IMR-90 (cell line): ENCODE measurements at regions not wholly inside any gene's neighbourhood (a gene's known extent, or its start where the extent isn't known, plus 50 kb on each side); places are given as distances from the start of the nearest gene placed in this dataset.

Source experiments
- ATAC-seq: fragments of 200-7000 bp; cut with Tn5 transposase; 2 replicates; pipeline ENCODE4 v1.9.1; 2020; ENCODE audit warnings: low read depth, mild to moderate bottlenecking, moderate library complexity
- BruUV-seq: library from RNA; stranded (reverse); fragments of 400-500 nt; replicated peaks from 2 replicates; lab custom pipeline; 2021; lab: Mats Ljungman, UMichigan
- CTCF ChIA-PET: fragments of 300-600 bp; formaldehyde crosslinking; extraction: SDS; loops from one replicate; lab custom pipeline; 2021; ENCODE audit warnings: antibody characterized with exemption; lab: Yijun Ruan, JAX
- POLR2A ChIA-PET: fragments of 300-600 bp; sonication (Branson Sonifier 250); formaldehyde crosslinking; loops from one replicate; lab custom pipeline; 2022; ENCODE audit warnings: antibody characterized with exemption; ENCODE audit not compliant: unreplicated experiment; lab: Charles Lee
- DNase-seq: peaks from one replicate; pipeline ENCODE4 v3.0.0; 2013
- H2AFZ ChIP-seq: replicated peaks from 2 replicates; pipeline ENCODE3; 2013; ENCODE audit warnings: low read length, mild to moderate bottlenecking; ENCODE audit not compliant: poor library complexity
- H2AK5ac ChIP-seq: 2 replicates; pipeline ENCODE4 v1.6.1; 2013; ENCODE audit warnings: low read depth, low read length, inconsistent platforms
- H2AK9ac ChIP-seq: replicated peaks from 2 replicates; pipeline ENCODE3; 2013; ENCODE audit warnings: mild to moderate bottlenecking, low read depth, low read length, moderate library complexity; ENCODE audit not compliant: poor library complexity
- H2BK120ac ChIP-seq: 2 replicates; pipeline ENCODE4 v1.6.1; 2013; ENCODE audit warnings: low read depth, low read length, inconsistent platforms
- H2BK15ac ChIP-seq: 3 replicates; pipeline ENCODE4 v1.6.1; 2013; ENCODE audit warnings: low read depth, low read length, inconsistent platforms
- H2BK20ac ChIP-seq: 2 replicates; pipeline ENCODE4 v1.6.1; 2013; ENCODE audit warnings: low read depth, mild to moderate bottlenecking, inconsistent platforms, low read length, moderate library complexity
- H2BK5ac ChIP-seq: 2 replicates; pipeline ENCODE4 v1.6.1; 2013; ENCODE audit warnings: mild to moderate bottlenecking, low read depth, low read length, inconsistent platforms; ENCODE audit not compliant: poor library complexity, severe bottlenecking
- H3K14ac ChIP-seq: replicated peaks from 2 replicates; pipeline ENCODE4 v1.6.1; 2013; ENCODE audit warnings: low read depth, low read length, inconsistent platforms
- H3K18ac ChIP-seq: 2 replicates; pipeline ENCODE4 v1.6.1; 2013; ENCODE audit warnings: low read depth, low read length, control low read depth
- H3K23ac ChIP-seq: 2 replicates; pipeline ENCODE4 v1.6.1; 2013; ENCODE audit warnings: low read depth, low read length, inconsistent platforms
- H3K27ac ChIP-seq: 2 replicates; pipeline ENCODE4 v1.5.1; 2013; ENCODE audit warnings: mild to moderate bottlenecking, control low read depth, low read length; ENCODE audit not compliant: insufficient read depth
- H3K27me3 ChIP-seq: 2 replicates; pipeline ENCODE4 v1.6.1; 2013; ENCODE audit warnings: low read length; ENCODE audit not compliant: control insufficient read depth, insufficient read depth
- H3K36me3 ChIP-seq: 2 replicates; pipeline ENCODE4 v1.6.1; 2013; ENCODE audit warnings: low read length, mixed read lengths; ENCODE audit not compliant: control insufficient read depth, insufficient read depth
- H3K4ac ChIP-seq: 2 replicates; pipeline ENCODE4 v1.6.1; 2013; ENCODE audit warnings: low read depth, low read length, inconsistent platforms
- H3K4me1 ChIP-seq: 2 replicates; pipeline ENCODE4 v1.6.1; 2013; ENCODE audit warnings: low read length, mixed read lengths; ENCODE audit not compliant: control insufficient read depth, insufficient read depth
- H3K4me2 ChIP-seq: 2 replicates; pipeline ENCODE4 v1.6.1; 2013; ENCODE audit warnings: low read depth, mild to moderate bottlenecking, control low read depth, low read length, moderate library complexity
- H3K4me3 ChIP-seq: 2 replicates; pipeline ENCODE4 v1.5.1; 2013; ENCODE audit warnings: low read depth, mild to moderate bottlenecking, control low read depth, low read length, moderate library complexity; ENCODE audit not compliant: insufficient read depth
- H3K56ac ChIP-seq: 2 replicates; pipeline ENCODE4 v1.6.1; 2013; ENCODE audit warnings: low read length, inconsistent platforms; ENCODE audit not compliant: insufficient read depth; ENCODE audit errors: extremely low read depth
- H3K79me1 ChIP-seq, 2 experiments: 2 replicates each; pipeline ENCODE4 v1.6.1; 2013; ENCODE audit warnings: low read length in 2 of 2, inconsistent platforms in 1 of 2, low read depth in 1 of 2
- H3K9ac ChIP-seq: 2 replicates; pipeline ENCODE4 v1.6.1; 2013; ENCODE audit warnings: low read depth, low read length, control low read depth
- H3K9me1 ChIP-seq: 2 replicates; pipeline ENCODE4 v1.6.1; 2013; ENCODE audit warnings: low read length, inconsistent platforms; ENCODE audit not compliant: insufficient read depth
- H3K9me3 ChIP-seq: 2 replicates; pipeline ENCODE4 v1.6.1; 2013; ENCODE audit warnings: low read length; ENCODE audit not compliant: control insufficient read depth, insufficient read depth
- H4K20me1 ChIP-seq: 2 replicates; pipeline ENCODE4 v1.6.1; 2013; ENCODE audit warnings: low read length, inconsistent platforms; ENCODE audit not compliant: insufficient read depth
- H4K5ac ChIP-seq: 2 replicates; pipeline ENCODE4 v1.6.1; 2013; ENCODE audit warnings: mild to moderate bottlenecking, low read depth, low read length, control low read depth
- H4K8ac ChIP-seq, 2 experiments: 2 replicates each; pipeline ENCODE4 v1.6.1; 2013; ENCODE audit warnings: low read depth in 2 of 2, low read length in 2 of 2, control low read depth in 1 of 2, inconsistent platforms in 1 of 2
- H4K91ac ChIP-seq: 2 replicates; pipeline ENCODE4 v1.6.1; 2013; ENCODE audit warnings: low read depth, low read length, inconsistent platforms; ENCODE audit not compliant: insufficient read depth
- CEBPB ChIP-seq: IDR thresholded peaks from 2 replicates; pipeline ENCODE4 v1.6.1; 2012; ENCODE audit warnings: low read depth, low read length, improper control_type of control experiment
- FOS ChIP-seq: fragments of 150-350 bp; IDR thresholded peaks from 2 replicates; pipeline ENCODE4 v1.6.1; 2016; ENCODE audit warnings: low read depth, low read length
- MAZ ChIP-seq: IDR thresholded peaks from 2 replicates; pipeline ENCODE4 v1.6.1; 2012; ENCODE audit warnings: low read depth, mild to moderate bottlenecking, low read length, improper control_type of control experiment, moderate library complexity, borderline replicate concordance
- WGBS, 2 experiments: methylation state at CpG; one replicate each; pipeline versions ENCODE4 v1.1.5 to v1.1.7; 2013; ENCODE audit warnings: missing lambda C conversion rate in 2 of 2; ENCODE audit not compliant: insufficient read length in 1 of 2; ENCODE audit errors: extremely low coverage in 2 of 2; 5-methylcytosine and 5-hydroxymethylcytosine counted together
- dilution Hi-C: fragments of 300-500 bp; cut with HindIII; formaldehyde crosslinking; loops from one replicate; pipeline ENCODE4 v1.14.3; 2018; ENCODE audit warnings: low sequenced_read_pairs; ENCODE audit not compliant: unreplicated experiment
- in situ Hi-C: fragments of 300-500 bp; cut with MboI; formaldehyde crosslinking; loops from 3 replicates; pipeline ENCODE4 v1.14.3; 2019; ENCODE audit warnings: low sequenced_read_pairs, inconsistent platforms, mixed read lengths
- intact Hi-C: fragments of 100-400 bp; cut with micrococcal nuclease; formaldehyde crosslinking; loops from 2 replicates; pipeline ENCODE4 v1.10.0; 2022

DNA sequence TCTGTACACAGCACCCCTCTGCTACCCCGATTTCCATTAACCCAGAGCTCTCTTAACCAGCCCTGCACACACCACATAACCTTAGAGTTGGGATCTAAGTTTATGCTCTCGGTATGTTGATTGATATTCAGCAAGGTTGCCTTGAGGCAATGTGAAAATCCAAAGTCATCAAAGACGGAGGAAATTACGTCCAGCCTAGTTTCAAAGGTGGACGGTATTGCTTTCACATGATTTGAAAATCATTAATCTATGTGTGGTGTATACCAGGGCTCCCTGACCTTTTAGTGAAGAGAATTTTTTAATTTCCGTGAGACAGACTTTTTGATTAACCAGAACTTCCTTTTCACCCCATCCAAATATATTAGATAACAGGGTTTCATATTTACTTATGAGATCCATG lies 272.5 kb upstream of the LCORL start:
- Histone ChIP-seq H3K9ac (no peak overlapping the region), H3K23ac (no peak overlapping the region), H3K9me1 (no peaks in the 10 kb centered on the region), H4K91ac (no peak overlapping the region), H3K9me3 (peaks cover 5% of the 10 kb centered on the region), H2AK9ac (no peak overlapping the region), H3K18ac (no peak overlapping the region), H2BK20ac (no peak overlapping the region), H2BK120ac (no peak overlapping the region), H3K4me3 (no peak overlapping the region), H2BK5ac (no peak overlapping the region), H3K4ac (no peak overlapping the region), H3K4me2 (no peak overlapping the region), H3K56ac (no peak overlapping the region), H2AFZ (no peak overlapping the region), H3K79me1 (no peaks in the 10 kb centered on the region), H3K14ac (no peak overlapping the region), H2AK5ac (no peak overlapping the region), H4K5ac (no peak overlapping the region), H3K4me1 (no peaks in the 10 kb centered on the region), H3K27ac (no peak overlapping the region), H3K27me3 (no peaks in the 10 kb centered on the region), H3K36me3 (no peaks in the 10 kb centered on the region), H2BK15ac (no peak overlapping the region), H4K8ac (no peak overlapping the region), H4K20me1 (no peaks in the 10 kb centered on the region)
- in situ Hi-C loops: no loop called here
- intact Hi-C loops: no loop called here
- no CpG with 5 or more reads among the region's 6 CpGs for WGBS, 2 experiments
- CTCF ChIA-PET: no interaction called here
- no peak for TF ChIP-seq MAZ
- TF ChIP-seq FOS: no peak
- no peak for TF ChIP-seq CEBPB
- no peak for ATAC-seq
- no TSS peak for BruUV-seq
- dilution Hi-C loops: no loop called here
- POLR2A ChIA-PET: no interaction called here
- DNase-seq: no peak
